PC-9 (cell line): ENCODE measurements at regions not wholly inside any gene's neighbourhood (a gene's known extent, or its start where the extent isn't known, plus 50 kb on each side); places are given as distances from the start of the nearest gene placed in this dataset.

Experiments
- BruUV-seq: library from RNA; stranded (reverse); fragments of 400-500 nt; replicated peaks from 2 replicates; lab custom pipeline; 2021; lab: Mats Ljungman, UMichigan
- CTCF ChIA-PET: fragments of 300-600 bp; sonication (Branson Sonifier 250); formaldehyde crosslinking; loops from one replicate; lab custom pipeline; 2022; ENCODE audit warnings: antibody characterized with exemption; lab: Charles Lee
- POLR2A ChIA-PET: fragments of 300-600 bp; sonication (Branson Sonifier 250); formaldehyde crosslinking; loops from one replicate; lab custom pipeline; 2022; ENCODE audit warnings: antibody characterized with exemption; ENCODE audit not compliant: unreplicated experiment; lab: Charles Lee
- DNase-seq, 2 experiments: peaks; one replicate each; pipeline versions ENCODE4 v3.0.0 to v3.0.0-alpha.2; 2015 to 2022; ENCODE audit warnings: mixed read lengths in 1 of 2
- H2AFZ ChIP-seq: fragments of 200-600 bp; sonication (generic); 2 replicates; pipeline ENCODE4 v1.8.1; 2017; ENCODE audit warnings: antibody characterized with exemption
- H3F3A ChIP-seq: fragments of 200-600 bp; sonication (generic); 2 replicates; pipeline ENCODE4 v1.8.1; 2017; ENCODE audit warnings: antibody characterized with exemption, mild to moderate bottlenecking, low read depth; ENCODE audit not compliant: insufficient read depth
- H3K27ac ChIP-seq: fragments of 200-600 bp; sonication (generic); 2 replicates; pipeline ENCODE4 v1.6.1; 2016; ENCODE audit warnings: mixed run types
- H3K27me3 ChIP-seq: fragments of 200-600 bp; sonication (generic); 2 replicates; pipeline ENCODE4 v1.6.1; 2016; ENCODE audit warnings: low read depth, mixed run types; ENCODE audit not compliant: insufficient read depth
- H3K36me3 ChIP-seq: fragments of 200-600 bp; sonication (generic); 2 replicates; pipeline ENCODE4 v1.6.1; 2016; ENCODE audit warnings: low read depth, mixed run types
- H3K4me1 ChIP-seq: fragments of 200-600 bp; sonication (generic); replicated peaks from 2 replicates; pipeline ENCODE4 v1.6.1; 2016; ENCODE audit warnings: mixed run types; ENCODE audit not compliant: insufficient read depth
- H3K4me2 ChIP-seq: fragments of 200-600 bp; sonication (generic); 2 replicates; pipeline ENCODE4 v1.6.1; 2017; ENCODE audit warnings: mixed run types
- H3K4me3 ChIP-seq: fragments of 200-600 bp; sonication (generic); 2 replicates; pipeline ENCODE4 v1.6.1; 2016; ENCODE audit warnings: mixed run types
- H3K79me2 ChIP-seq: fragments of 200-600 bp; sonication (generic); 2 replicates; pipeline ENCODE4 v1.6.1; 2017; ENCODE audit warnings: low read depth, mixed run types
- H3K9me2 ChIP-seq: fragments of 200-600 bp; sonication (generic); 2 replicates; pipeline ENCODE4 v1.8.1; 2017; ENCODE audit warnings: mild to moderate bottlenecking; ENCODE audit not compliant: insufficient read depth
- H3K9me3 ChIP-seq: fragments of 200-600 bp; sonication (generic); 2 replicates; pipeline ENCODE4 v1.8.1; 2016; ENCODE audit warnings: low read depth; ENCODE audit not compliant: insufficient read depth
- H4K20me1 ChIP-seq: fragments of 200-600 bp; sonication (generic); 2 replicates; pipeline ENCODE4 v1.8.1; 2017; ENCODE audit not compliant: insufficient read depth
- CTCF ChIP-seq: fragments of 200-600 bp; sonication (generic); conservative IDR thresholded peaks from 2 replicates; pipeline ENCODE4 v1.6.1; 2017; ENCODE audit warnings: mixed run types, antibody characterized with exemption, mild to moderate bottlenecking, moderate library complexity
- EZH2 ChIP-seq: fragments of 200-600 bp; sonication (generic); IDR thresholded peaks from 2 replicates; pipeline ENCODE4 v1.8.0; 2017; ENCODE audit warnings: antibody characterized with exemption, low read depth
- intact Hi-C: fragments of 100-400 bp; cut with micrococcal nuclease; formaldehyde crosslinking; loops from one replicate; pipeline ENCODE4 v1.10.0; 2022; ENCODE audit not compliant: unreplicated experiment

GRCh38 chr5:112687306-112687705 lies 50.4 kb upstream of the APC start:
- Histone ChIP-seq H3K4me2 (no peak overlapping the region), H3K36me3 (no peaks in the 10 kb centered on the region), H3F3A (no peaks in the 10 kb centered on the region), H3K79me2 (no peaks in the 10 kb centered on the region), H3K9me2 (no peaks in the 10 kb centered on the region), H3K9me3 (no peaks in the 10 kb centered on the region), H3K27me3 (no peaks in the 10 kb centered on the region), H2AFZ (no peak overlapping the region), H4K20me1 (no peaks in the 10 kb centered on the region), H3K4me1 (no peaks in the 10 kb centered on the region), H3K4me3 (no peak overlapping the region), H3K27ac (no peak overlapping the region)
- TF ChIP-seq EZH2 (no peak), CTCF (no peak)
- ChIA-PET CTCF (interaction anchor here (0.5 kb wide), 1 partner anchor 161 kb away, joined by 3 read pairs; no protein-coding TSS in a partner anchor), POLR2A (no interaction called here)
- BruUV-seq: no TSS peak
- intact Hi-C loops: no loop called here
- DNase-seq: no peak
